H1 (cell line): ENCODE measurements at regions not wholly inside any gene's neighbourhood (a gene's known extent, or its start where the extent isn't known, plus 50 kb on each side); places are given as distances from the start of the nearest gene placed in this dataset.

Experiments
- CTCF ChIA-PET: fragments of 300-600 bp; sonication (Branson Sonifier 250); formaldehyde crosslinking; loops from one replicate; lab custom pipeline; 2021; ENCODE audit not compliant: partially characterized antibody; lab: Charles Lee
- POLR2A ChIA-PET: fragments of 300-600 bp; sonication (Branson Sonifier 250); formaldehyde crosslinking; loops from one replicate; lab custom pipeline; 2021; ENCODE audit warnings: inconsistent platforms; ENCODE audit not compliant: partially characterized antibody; lab: Charles Lee
- DNase-seq, 2 experiments: peaks; one replicate each; pipeline versions ENCODE4 v3.0.0 to v3.0.0-alpha.2; 2010 to 2022; ENCODE audit warnings: low spot score in 2 of 2, low read depth in 1 of 2, mixed read lengths in 1 of 2
- FAIRE-seq: peaks from 2 replicates; lab custom pipeline; 2011; peaks lifted over from hg19 to GRCh38; lab: Jason Lieb, UNC
- H2AFZ ChIP-seq: 2 replicates; pipeline ENCODE4 v1.8.1; 2012; ENCODE audit warnings: low read length, inconsistent platforms
- H2AK5ac ChIP-seq: 2 replicates; pipeline ENCODE4 v1.6.1; 2013; ENCODE audit warnings: low read depth, low read length
- H2BK120ac ChIP-seq: replicated peaks from 2 replicates; pipeline ENCODE3; 2013; ENCODE audit warnings: low read depth, low read length, inconsistent platforms
- H2BK12ac ChIP-seq: 2 replicates; pipeline ENCODE4 v1.6.1; 2013; ENCODE audit warnings: low read depth, low read length
- H2BK15ac ChIP-seq: 2 replicates; pipeline ENCODE4 v1.6.1; 2013; ENCODE audit warnings: low read length
- H2BK20ac ChIP-seq: 2 replicates; pipeline ENCODE4 v1.6.1; 2013; ENCODE audit warnings: low read length
- H2BK5ac ChIP-seq: 2 replicates; pipeline ENCODE4 v1.6.1; 2013; ENCODE audit warnings: low read depth, low read length
- H3K14ac ChIP-seq: 2 replicates; pipeline ENCODE4 v1.6.1; 2013; ENCODE audit warnings: inconsistent platforms; ENCODE audit not compliant: insufficient read length
- H3K18ac ChIP-seq: 2 replicates; pipeline ENCODE4 v1.6.1; 2013; ENCODE audit warnings: low read length; ENCODE audit errors: extremely low read depth
- H3K23ac ChIP-seq: 2 replicates; pipeline ENCODE4 v1.6.1; 2013; ENCODE audit warnings: inconsistent platforms; ENCODE audit not compliant: insufficient read length
- H3K23me2 ChIP-seq: 2 replicates; pipeline ENCODE4 v1.6.1; 2013; ENCODE audit warnings: low read depth, low read length
- H3K27ac ChIP-seq: 2 replicates; pipeline ENCODE4 v1.6.1; 2011; ENCODE audit warnings: low read depth, low read length, inconsistent platforms
- H3K27me3 ChIP-seq, 4 experiments: replicated peaks in 1 of 4; 1 replicate in 1 of 4; 2 replicates in 3 of 4; pipeline versions ENCODE4 v1.6.1 to v1.8.1; 2011 to 2013; ENCODE audit warnings: low read length in 3 of 4, mild to moderate bottlenecking in 3 of 4, inconsistent platforms in 2 of 4, mixed read lengths in 2 of 4, moderate library complexity in 1 of 4; ENCODE audit not compliant: control insufficient read depth in 3 of 4, insufficient read depth in 3 of 4; ENCODE audit errors: extremely low read depth in 1 of 4
- H3K36me3 ChIP-seq, 4 experiments: 2 replicates each; pipeline versions ENCODE4 v1.6.1 to v1.8.1; 2011 to 2013; ENCODE audit warnings: mild to moderate bottlenecking in 4 of 4, low read length in 3 of 4, moderate library complexity in 2 of 4, control low read depth in 1 of 4, inconsistent platforms in 1 of 4; ENCODE audit not compliant: insufficient read depth in 4 of 4, control insufficient read depth in 2 of 4
- H3K4ac ChIP-seq: replicated peaks from 2 replicates; pipeline ENCODE3; 2013; ENCODE audit warnings: low read length, low read depth, mixed read lengths, inconsistent platforms; ENCODE audit not compliant: insufficient read length
- H3K4me1 ChIP-seq, 4 experiments: replicated peaks in 1 of 4; 1 replicate in 1 of 4; 2 replicates in 3 of 4; pipeline versions ENCODE4 v1.6.1 to v1.8.1; 2011 to 2013; ENCODE audit warnings: low read length in 3 of 4, inconsistent platforms in 2 of 4, mixed read lengths in 1 of 4; ENCODE audit not compliant: insufficient read depth in 4 of 4, control insufficient read depth in 3 of 4
- H3K4me2 ChIP-seq, 2 experiments: 2 replicates each; pipeline versions ENCODE4 v1.6.1 to v1.8.1; 2011 to 2013; ENCODE audit warnings: low read depth in 2 of 2, low read length in 2 of 2, control low read depth in 1 of 2, inconsistent platforms in 1 of 2, mild to moderate bottlenecking in 1 of 2; ENCODE audit not compliant: insufficient read depth in 1 of 2
- H3K4me3 ChIP-seq, 4 experiments: fragments of 200-600, 300-600 bp in 1 of 4; sonication (generic), shearing (Covaris generic), sonication (Bioruptor Twin) in 1 of 4; 2 replicates each; pipeline versions ENCODE4 v1.5.1 to v1.8.1; 2011 to 2016; ENCODE audit warnings: low read length in 4 of 4, low read depth in 3 of 4, control low read depth in 2 of 4, inconsistent platforms in 2 of 4, mild to moderate bottlenecking in 2 of 4, mixed read lengths in 1 of 4, moderate library complexity in 1 of 4; ENCODE audit not compliant: insufficient read depth in 2 of 4; ENCODE audit errors: extremely low read depth in 1 of 4
- H3K56ac ChIP-seq: replicated peaks from 2 replicates; pipeline ENCODE3; 2013; ENCODE audit warnings: low read depth, mild to moderate bottlenecking, mixed read lengths, low read length, inconsistent platforms; ENCODE audit not compliant: insufficient read length
- H3K79me1 ChIP-seq: 2 replicates; pipeline ENCODE4 v1.6.1; 2013; ENCODE audit warnings: low read depth, low read length, control low read depth
- H3K79me2 ChIP-seq, 2 experiments: 2 replicates each; pipeline versions ENCODE4 v1.6.1 to v1.8.1; 2012 to 2013; ENCODE audit warnings: low read length in 2 of 2, mild to moderate bottlenecking in 2 of 2, inconsistent platforms in 1 of 2; ENCODE audit not compliant: insufficient read depth in 2 of 2, control insufficient read depth in 1 of 2
- H3K9ac ChIP-seq, 4 experiments: replicated peaks in 1 of 4; 1 replicate in 1 of 4; 2 replicates in 3 of 4; pipeline versions ENCODE4 v1.6.1 to v1.8.1; 2011 to 2013; ENCODE audit warnings: low read depth in 3 of 4, low read length in 3 of 4, control low read depth in 2 of 4, mild to moderate bottlenecking in 2 of 4, moderate library complexity in 2 of 4, inconsistent platforms in 1 of 4; ENCODE audit errors: extremely low read depth in 1 of 4
- H3K9me3 ChIP-seq, 2 experiments: 2 replicates each; pipeline versions ENCODE4 v1.6.1 to v1.8.1; 2012 to 2013; ENCODE audit warnings: mild to moderate bottlenecking in 2 of 2, moderate library complexity in 2 of 2, control low read depth in 1 of 2, inconsistent platforms in 1 of 2, low read depth in 1 of 2, low read length in 1 of 2, mixed read lengths in 1 of 2; ENCODE audit not compliant: insufficient read depth in 2 of 2
- H4K20me1 ChIP-seq, 2 experiments: replicated peaks in 1 of 2; 2 replicates each; pipeline versions ENCODE3 to v1.8.1; 2011 to 2013; ENCODE audit warnings: inconsistent platforms in 2 of 2, low read length in 2 of 2, mild to moderate bottlenecking in 1 of 2; ENCODE audit not compliant: insufficient read depth in 2 of 2, control insufficient read depth in 1 of 2
- H4K5ac ChIP-seq: 2 replicates; pipeline ENCODE4 v1.6.1; 2013; ENCODE audit warnings: low read length, low read depth, mixed read lengths, inconsistent platforms; ENCODE audit not compliant: insufficient read length
- H4K8ac ChIP-seq: 2 replicates; pipeline ENCODE4 v1.8.0; 2013; ENCODE audit warnings: mild to moderate bottlenecking, moderate library complexity, low read length, inconsistent platforms; ENCODE audit not compliant: insufficient read depth; ENCODE audit errors: extremely low read depth
- H4K91ac ChIP-seq: replicated peaks from 2 replicates; pipeline ENCODE3; 2013; ENCODE audit warnings: low read length, mixed read lengths, inconsistent platforms; ENCODE audit not compliant: insufficient read length
- ATF3 ChIP-seq: IDR thresholded peaks from 2 replicates; pipeline ENCODE4 v1.6.1; 2011; ENCODE audit warnings: low read depth, mild to moderate bottlenecking, low read length; ENCODE audit not compliant: insufficient read depth
- CBX8 ChIP-seq: fragments of 300-800, 300-1000 bp; sonication (generic); IDR thresholded peaks from 2 replicates; pipeline ENCODE4 v1.7.1; 2016; ENCODE audit warnings: low read depth, low read length, borderline replicate concordance
- SIX5 ChIP-seq: IDR thresholded peaks from 2 replicates; pipeline ENCODE4 v1.6.1; 2011; ENCODE audit warnings: mild to moderate bottlenecking, low read depth, low read length
- USF2 ChIP-seq: IDR thresholded peaks from 2 replicates; pipeline ENCODE4 v1.6.1; 2011; ENCODE audit warnings: low read length, improper control_type of control experiment
- WGBS, 2 experiments: shearing (Covaris generic) in 1 of 2; methylation state at CpG; one replicate each; pipeline versions ENCODE4 v1.1.6 to v1.1.7; 2013 to 2015; ENCODE audit warnings: low lambda C conversion rate in 2 of 2, mixed read lengths in 2 of 2, inconsistent platforms in 1 of 2, low coverage in 1 of 2, missing lambda C conversion rate in 1 of 2; ENCODE audit not compliant: insufficient replicate concordance in 2 of 2, insufficient coverage in 1 of 2, insufficient read length in 1 of 2; ENCODE audit errors: extremely low coverage in 1 of 2, missing lambda C conversion rate in 1 of 2; 5-methylcytosine and 5-hydroxymethylcytosine counted together

GRCh38 chr11:127056338-127056971 is 55.9 kb upstream of the KIRREL3 start:
- POLR2A ChIA-PET: no interaction called here
- Histone ChIP-seq H3K79me2 (no peaks in the 10 kb centered on the region), H3K9me3 (no peaks in the 10 kb centered on the region), H2AFZ (peak overlapping the region; percentile 58; the same call in 1 of the 2 replicates), H3K18ac (no peak overlapping the region), H3K79me1 (no peaks in the 10 kb centered on the region), H4K20me1 (no peaks in the 10 kb centered on the region), H2AK5ac (no peak overlapping the region), H2BK20ac (no peak overlapping the region), H3K27me3 (no peaks in the 10 kb centered on the region; a peak in 1 of 7 replicates), H3K4ac (no peak overlapping the region), H3K27ac (no peak overlapping the region), H3K36me3 (no peaks in the 10 kb centered on the region), H3K4me3 (no peak overlapping the region), H2BK120ac (no peak overlapping the region), H4K8ac (no peak overlapping the region), H2BK12ac (no peak overlapping the region), H3K23ac (no peak overlapping the region), H3K4me1 (peaks cover 3 to 11% (median 8%) of the 10 kb centered on the region in 4 experiments; a peak in 6 of 7 replicates), H3K9ac (no peak overlapping the region), H2BK15ac (no peak overlapping the region), H3K14ac (no peak overlapping the region), H3K56ac (no peak overlapping the region), H4K5ac (no peak overlapping the region), H4K91ac (no peak overlapping the region), H2BK5ac (no peak overlapping the region), H3K4me2 (no peak overlapping the region), H3K23me2 (no peaks in the 10 kb centered on the region)
- FAIRE-seq (no peak), DNase-seq (no peak)
- TF ChIP-seq USF2 (peak; percentile 83), CBX8 (no peak), SIX5 (peak; percentile 46), ATF3 (peak; percentile 62)
- WGBS, 2 experiments: 81% methylated on average over 6 of the region's 6 CpGs; no CpG with 5 or more reads in 1 of the 2 experiments
- CTCF ChIA-PET: interaction anchor here (1.4 to 3.2 kb wide), 2 partner anchors 16 to 66 kb away, joined by 4 to 14 read pairs; no protein-coding TSS in a partner anchor
